ENCODE measurements at regions not wholly inside any gene's neighbourhood (a gene's known extent, or its start where the extent isn't known, plus 50 kb on each side); places are given as distances from the start of the nearest gene placed in this dataset.
"Not testable (repeated sequence)": the region's sequence is repeated elsewhere in the genome, so short reads cannot be mapped to it uniquely, and the experiment has no call there.

DNA sequence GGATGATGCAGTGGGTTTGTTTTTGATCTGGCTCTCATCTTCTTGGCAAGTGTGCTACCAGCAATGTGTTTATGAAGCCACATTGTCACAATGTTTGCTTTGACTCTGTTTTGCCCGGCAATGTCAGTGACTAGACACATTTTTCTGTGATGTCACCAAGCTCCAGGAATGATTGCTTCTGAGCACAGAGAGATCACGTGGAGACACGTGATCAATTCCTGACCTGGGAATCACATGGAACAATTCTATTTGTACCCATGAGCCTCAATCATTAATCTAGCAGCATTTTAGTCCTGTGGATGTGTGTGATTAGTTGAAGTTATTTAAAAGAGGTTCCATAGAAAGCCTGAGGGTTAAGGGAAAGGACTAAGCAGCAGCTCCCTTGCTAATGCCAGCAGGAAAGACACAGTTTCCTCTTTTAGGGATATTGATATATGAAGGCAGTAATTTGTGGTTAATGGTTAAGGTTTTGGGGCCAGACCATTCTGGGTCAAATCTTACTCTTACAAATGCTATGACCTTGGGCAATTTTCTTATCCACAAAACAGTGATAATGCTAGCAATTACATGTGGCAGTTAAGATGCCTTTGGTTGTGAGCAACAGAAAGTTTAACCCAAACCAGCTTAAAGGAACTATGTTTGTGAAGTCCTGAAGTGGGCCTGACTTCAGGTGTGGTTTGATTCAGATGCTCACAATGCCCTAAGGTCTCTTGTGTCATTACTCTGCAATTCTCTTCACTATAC, 59.0 kb downstream of the FASLG start:
- DNase-seq: no peak

DNA sequence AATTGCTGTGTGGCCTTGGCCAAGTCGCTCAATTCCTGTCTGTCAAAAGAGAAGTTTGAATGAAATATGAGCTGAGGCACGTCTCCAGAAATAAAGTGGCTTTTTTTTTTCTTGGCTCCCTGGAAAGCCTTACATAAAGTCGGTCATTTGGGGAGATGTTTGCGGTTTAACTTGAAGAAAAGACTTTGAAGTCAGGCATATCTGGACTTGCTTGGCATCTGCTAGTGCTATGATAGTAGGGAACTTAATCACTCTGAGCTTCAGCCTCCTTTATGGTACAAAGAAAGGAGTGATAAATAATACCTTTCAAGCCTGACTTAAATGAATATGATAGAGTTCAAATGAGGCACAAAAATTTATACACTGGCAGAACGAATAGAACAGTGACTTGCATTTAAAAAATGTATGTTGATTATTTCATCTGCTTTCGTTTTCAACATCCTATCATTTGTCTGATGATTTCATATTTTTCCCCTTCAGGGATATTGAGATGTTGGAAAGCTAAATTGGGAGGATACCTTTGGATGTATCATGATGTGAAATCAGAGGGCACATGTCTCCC, 60.2 kb downstream of the FASLG start:
- DNase-seq: no peak

GRCh38 chr1:172719694-172720138, 60.8 kb downstream of the FASLG start:
- no peak for DNase-seq

DNA sequence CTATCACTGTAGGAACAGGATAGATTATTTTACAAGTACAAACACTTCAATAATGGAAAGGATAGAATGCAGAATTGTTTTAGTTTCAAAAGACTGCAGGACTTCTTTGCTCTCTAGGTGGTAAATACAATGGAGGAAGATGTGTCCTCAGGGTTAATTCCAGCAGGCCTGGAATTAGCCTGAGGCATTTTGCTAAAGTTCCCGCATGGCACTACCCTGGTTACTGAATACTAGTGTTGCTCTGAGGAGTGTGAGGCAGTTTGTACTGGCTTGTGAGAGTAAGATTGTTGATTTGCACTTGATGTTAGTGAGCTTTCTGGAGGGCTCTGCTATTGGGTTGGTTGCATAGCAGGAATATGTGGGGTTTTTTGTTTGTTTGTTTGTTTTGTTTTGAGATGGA, 61.4 kb downstream of the FASLG start:
- DNase-seq: no peak

DNA sequence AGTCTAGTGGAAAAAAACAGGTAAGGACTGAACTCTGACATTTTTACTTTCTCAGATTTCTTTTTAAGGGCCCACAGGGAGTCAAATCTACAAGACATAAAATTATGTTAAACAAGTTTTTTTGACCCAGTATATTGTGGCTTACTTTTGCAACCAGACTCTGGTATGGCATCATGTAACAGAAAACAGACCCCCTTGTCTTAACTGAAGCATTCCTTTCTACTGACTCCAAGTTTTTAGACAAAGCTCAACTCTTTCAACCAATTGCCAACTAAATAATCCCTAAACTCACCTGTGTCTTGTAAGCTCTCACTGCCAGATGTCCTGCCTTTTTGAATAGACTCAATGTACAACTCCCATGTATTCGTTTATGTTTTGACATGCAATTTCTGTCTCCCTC, 64.3 kb downstream of the FASLG start:
- no peak for DNase-seq

GRCh38 chr1:172724232-172724631, 65.3 kb downstream of the FASLG start:
- no peak for DNase-seq

DNA sequence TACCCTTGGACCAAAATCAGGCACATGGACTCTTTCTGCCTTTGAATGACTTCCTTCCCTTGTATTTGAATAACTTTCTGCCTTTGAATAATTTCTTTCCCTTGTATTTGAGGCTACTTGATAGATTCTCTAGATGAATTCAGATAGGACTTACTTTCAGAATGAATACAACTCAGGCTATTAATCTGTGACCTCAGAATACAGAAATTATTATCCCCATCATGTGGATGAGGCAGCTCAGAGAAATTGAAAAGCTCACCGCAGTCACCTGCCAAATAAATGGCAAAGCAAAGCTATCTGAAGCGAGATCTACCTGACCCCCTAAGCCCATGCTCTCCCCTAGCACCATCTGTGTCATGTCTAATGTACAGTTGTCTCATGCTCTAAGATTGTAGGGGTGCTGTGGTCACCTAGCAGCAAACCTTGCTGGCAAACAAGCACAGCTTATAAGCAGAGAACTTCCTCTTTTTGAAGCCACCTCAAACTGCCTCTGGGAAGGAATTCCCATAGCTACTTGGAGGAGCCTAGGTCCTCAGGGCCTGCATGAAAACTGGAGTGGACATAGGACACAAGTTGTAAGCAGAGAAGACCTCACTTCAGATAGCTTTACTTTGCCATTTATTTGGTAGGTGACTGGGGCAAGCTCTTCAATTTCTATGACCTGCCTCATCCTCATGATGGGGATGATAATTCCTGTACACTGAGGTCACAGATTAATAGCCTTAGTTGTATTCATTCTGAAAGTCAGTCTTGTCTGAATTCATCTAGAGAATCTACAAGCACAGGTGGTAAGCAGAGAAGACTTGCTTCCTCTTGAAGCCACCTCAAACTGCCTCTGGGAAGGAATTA, 66.1 kb downstream of the FASLG start:
- no peak for DNase-seq

DNA sequence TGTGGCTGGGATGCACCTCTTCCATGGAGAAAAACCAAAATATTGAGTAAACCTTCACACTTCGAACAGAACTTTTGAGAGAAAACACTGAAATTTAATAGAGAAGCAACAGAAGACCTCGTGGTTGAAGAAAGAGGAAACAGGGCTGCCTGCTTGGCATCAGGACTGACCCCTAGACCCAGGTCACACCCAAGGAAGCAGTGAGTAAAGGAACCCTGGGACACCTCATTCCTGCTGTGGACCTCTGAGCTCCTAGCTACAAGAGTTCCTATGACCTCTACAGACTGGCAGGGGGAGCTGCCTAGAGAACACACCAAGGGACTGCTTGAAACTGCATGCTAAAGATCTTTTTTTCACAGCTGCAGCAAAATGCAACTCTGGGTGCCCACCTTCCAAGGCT, 67.8 kb downstream of the FASLG start:
- DNase-seq: no peak

GRCh38 chr1:172727275-172727857, 68.5 kb downstream of the FASLG start:
- no peak for DNase-seq

GRCh38 chr1:172727956-172728603, 69.2 kb downstream of the FASLG start:
- DNase-seq: peak; percentile 70

- not testable (repeated sequence) for DNase-seq
Measured at GRCh38 chr1:172728705-172729104, 69.8 kb downstream of the FASLG start.

DNA sequence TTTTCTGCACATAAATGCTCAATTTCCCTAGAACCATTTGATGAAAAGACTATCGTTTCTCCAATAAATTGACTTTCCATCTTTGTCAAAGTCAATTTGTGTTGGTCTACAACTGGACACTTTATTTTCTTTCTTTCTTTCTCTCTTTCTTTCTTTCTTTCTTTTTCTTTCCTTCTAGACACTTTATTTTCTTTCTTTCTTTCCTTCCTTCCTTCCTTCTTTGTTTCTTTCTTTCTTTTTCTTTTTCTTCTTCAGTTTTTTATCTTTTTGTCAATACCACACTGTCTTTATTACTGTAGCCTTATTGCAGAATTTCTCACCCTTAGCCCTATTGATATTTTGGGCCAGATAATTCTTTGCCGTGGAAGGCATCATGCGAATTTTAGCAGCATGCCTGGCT, 73.5 kb downstream of the FASLG start:
- DNase-seq: no peak

DNA sequence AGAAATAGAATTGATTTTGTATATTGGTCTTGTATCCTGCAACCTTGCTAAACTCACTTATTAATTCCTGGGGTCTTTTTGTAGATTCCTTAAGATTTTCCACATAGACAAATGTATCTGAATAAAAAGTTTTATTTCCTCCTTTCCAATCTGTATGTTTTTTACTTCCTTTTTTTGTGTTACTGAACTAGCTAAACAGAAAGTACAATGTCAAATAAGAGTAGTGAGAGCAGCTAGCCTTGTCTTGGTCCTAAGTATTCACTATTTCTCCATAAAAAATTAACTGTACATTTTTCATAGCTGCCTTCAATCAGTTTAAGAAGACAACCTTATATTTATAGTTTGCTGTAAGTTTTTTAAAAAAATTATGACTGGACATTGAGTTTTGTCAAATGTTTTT, 74.9 kb downstream of the FASLG start:
- DNase-seq: no peak

DNA sequence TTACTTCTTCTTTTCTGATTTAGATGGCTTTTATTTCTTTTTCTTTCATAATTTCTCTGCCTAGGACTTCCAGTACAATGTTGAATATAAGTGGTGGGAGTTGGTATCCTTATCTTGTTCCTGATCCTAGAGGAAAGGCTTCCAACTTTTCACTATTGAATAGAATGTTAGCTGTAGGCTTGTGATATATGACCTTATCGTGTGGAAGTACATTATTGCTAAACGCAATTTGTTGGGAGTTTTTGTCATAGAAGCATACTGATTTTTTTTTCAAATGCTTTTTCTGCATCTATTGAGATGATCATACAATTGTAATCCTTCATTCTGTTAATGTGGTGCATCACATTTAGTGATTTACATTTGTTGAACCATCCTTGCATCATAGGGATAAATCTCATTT, 79.5 kb downstream of the FASLG start:
- DNase-seq: no peak

GRCh38 chr1:172742599-172743500, 83.9 kb downstream of the FASLG start:
- DNase-seq: no peak

GRCh38 chr1:172745014-172745413, 86.1 kb downstream of the FASLG start:
- peak; percentile 42 for DNase-seq

- peak; percentile 19 for DNase-seq
Measured at GRCh38 chr1:172746091-172746949, 87.4 kb downstream of the FASLG start.

- DNase-seq: no peak
Measured at GRCh38 chr1:172748201-172748600, 89.3 kb downstream of the FASLG start.

- DNase-seq: no peak
Measured at GRCh38 chr1:172751683-172752082, 92.8 kb downstream of the FASLG start.

- peak; percentile 41 for DNase-seq
Measured at GRCh38 chr1:172753964-172754363, 95.1 kb downstream of the FASLG start.

- no peak for DNase-seq
Measured at GRCh38 chr1:172754609-172755008, 95.7 kb downstream of the FASLG start.
